Loucy (cell line): ENCODE measurements at regions not wholly inside any gene's neighbourhood (a gene's known extent, or its start where the extent isn't known, plus 50 kb on each side); places are given as distances from the start of the nearest gene placed in this dataset.

Source experiments
- H2AFZ ChIP-seq: fragments of 200-600 bp; sonication (generic); 2 replicates; pipeline ENCODE4 v1.6.0; 2016; ENCODE audit warnings: antibody characterized with exemption, mild to moderate bottlenecking, low read length, moderate library complexity
- H3F3A ChIP-seq: fragments of 200-600 bp; 2 replicates; pipeline ENCODE4 v1.6.0; 2016; ENCODE audit warnings: antibody characterized with exemption, low read depth, mild to moderate bottlenecking
- H3K27me3 ChIP-seq: fragments of 200-600 bp; sonication (generic); 2 replicates; pipeline ENCODE4 v1.6.1; 2014; ENCODE audit warnings: low read length, mild to moderate bottlenecking; ENCODE audit not compliant: insufficient read depth, poor library complexity, severe bottlenecking
- H3K36me3 ChIP-seq: fragments of 200-600 bp; sonication (generic); 2 replicates; pipeline ENCODE4 v1.6.1; 2016; ENCODE audit warnings: low read length; ENCODE audit not compliant: insufficient read depth
- H3K4me1 ChIP-seq: fragments of 200-600 bp; sonication (generic); 2 replicates; pipeline ENCODE4 v1.5.1; 2014; ENCODE audit warnings: low read length, mild to moderate bottlenecking; ENCODE audit not compliant: insufficient read depth, poor library complexity, severe bottlenecking
- H3K4me2 ChIP-seq: fragments of 200-600 bp; sonication (generic); 2 replicates; pipeline ENCODE4 v1.6.0; 2014; ENCODE audit warnings: antibody characterized with exemption, low read length, low read depth, mild to moderate bottlenecking; ENCODE audit not compliant: poor library complexity, severe bottlenecking
- H3K4me3 ChIP-seq: fragments of 200-600 bp; sonication (generic); 2 replicates; pipeline ENCODE4 v1.5.1; 2014; ENCODE audit warnings: low read length, mild to moderate bottlenecking, mixed read lengths; ENCODE audit not compliant: poor library complexity, severe bottlenecking
- H3K79me2 ChIP-seq: fragments of 200-600 bp; sonication (generic); 2 replicates; pipeline ENCODE4 v1.6.1; 2014; ENCODE audit warnings: low read length; ENCODE audit not compliant: insufficient read depth
- H3K9ac ChIP-seq: fragments of 200-600 bp; sonication (generic); 2 replicates; pipeline ENCODE4 v1.6.0; 2014; ENCODE audit warnings: mild to moderate bottlenecking, low read depth, low read length, moderate library complexity; ENCODE audit not compliant: poor library complexity, severe bottlenecking
- H3K9me2 ChIP-seq: fragments of 200-600 bp; sonication (generic); replicated peaks from 2 replicates; pipeline ENCODE4 v1.6.1; 2016; ENCODE audit warnings: low read depth, low read length, mixed read lengths
- H3K9me3 ChIP-seq: fragments of 200-600 bp; sonication (generic); 2 replicates; pipeline ENCODE4 v1.6.1; 2014; ENCODE audit warnings: mild to moderate bottlenecking, antibody characterized with exemption, low read length, low read depth; ENCODE audit not compliant: insufficient read depth
- H4K20me1 ChIP-seq: fragments of 200-600 bp; sonication (generic); 2 replicates; pipeline ENCODE4 v1.6.0; 2014; ENCODE audit warnings: antibody characterized with exemption, low read length, mild to moderate bottlenecking; ENCODE audit not compliant: insufficient read depth, poor library complexity, severe bottlenecking
- EZH2phosphoT487 ChIP-seq: fragments of 200-600 bp; IDR thresholded peaks from 2 replicates; pipeline ENCODE4 v1.6.1; 2018; ENCODE audit warnings: antibody characterized with exemption, mild to moderate bottlenecking, moderate library complexity, borderline replicate concordance
- TF ChIP-seq, protein P1 (sequence below): fragments of 200-600 bp; sonication (generic); conservative IDR thresholded peaks from 2 replicates; pipeline ENCODE4 v1.5.1; 2014; ENCODE audit warnings: mild to moderate bottlenecking, antibody characterized with exemption, low read length

GRCh38 chr1:72915581-72915980 is 633.2 kb upstream of the NEGR1 start:
- H3F3A ChIP-seq, result no peaks in the 10 kb centered on the region
- no peak overlapping the region for H3K4me2 ChIP-seq
- H3K9me3 ChIP-seq, result no peaks in the 10 kb centered on the region
- no peak overlapping the region for H2AFZ ChIP-seq
- no peaks in the 10 kb centered on the region for H3K79me2 ChIP-seq
- H3K4me3 ChIP-seq, result no peak overlapping the region
- no peaks in the 10 kb centered on the region for H3K27me3 ChIP-seq
- H3K36me3 ChIP-seq, result no peaks in the 10 kb centered on the region
- no peak for TF ChIP-seq EZH2phosphoT487
- TF ChIP-seq, protein P1, sequence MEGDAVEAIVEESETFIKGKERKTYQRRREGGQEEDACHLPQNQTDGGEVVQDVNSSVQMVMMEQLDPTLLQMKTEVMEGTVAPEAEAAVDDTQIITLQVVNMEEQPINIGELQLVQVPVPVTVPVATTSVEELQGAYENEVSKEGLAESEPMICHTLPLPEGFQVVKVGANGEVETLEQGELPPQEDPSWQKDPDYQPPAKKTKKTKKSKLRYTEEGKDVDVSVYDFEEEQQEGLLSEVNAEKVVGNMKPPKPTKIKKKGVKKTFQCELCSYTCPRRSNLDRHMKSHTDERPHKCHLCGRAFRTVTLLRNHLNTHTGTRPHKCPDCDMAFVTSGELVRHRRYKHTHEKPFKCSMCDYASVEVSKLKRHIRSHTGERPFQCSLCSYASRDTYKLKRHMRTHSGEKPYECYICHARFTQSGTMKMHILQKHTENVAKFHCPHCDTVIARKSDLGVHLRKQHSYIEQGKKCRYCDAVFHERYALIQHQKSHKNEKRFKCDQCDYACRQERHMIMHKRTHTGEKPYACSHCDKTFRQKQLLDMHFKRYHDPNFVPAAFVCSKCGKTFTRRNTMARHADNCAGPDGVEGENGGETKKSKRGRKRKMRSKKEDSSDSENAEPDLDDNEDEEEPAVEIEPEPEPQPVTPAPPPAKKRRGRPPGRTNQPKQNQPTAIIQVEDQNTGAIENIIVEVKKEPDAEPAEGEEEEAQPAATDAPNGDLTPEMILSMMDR, result no peak
- no peaks in the 10 kb centered on the region for H4K20me1 ChIP-seq
- no peaks in the 10 kb centered on the region for H3K9me2 ChIP-seq
- no peak overlapping the region for H3K9ac ChIP-seq
- no peaks in the 10 kb centered on the region for H3K4me1 ChIP-seq

DNA sequence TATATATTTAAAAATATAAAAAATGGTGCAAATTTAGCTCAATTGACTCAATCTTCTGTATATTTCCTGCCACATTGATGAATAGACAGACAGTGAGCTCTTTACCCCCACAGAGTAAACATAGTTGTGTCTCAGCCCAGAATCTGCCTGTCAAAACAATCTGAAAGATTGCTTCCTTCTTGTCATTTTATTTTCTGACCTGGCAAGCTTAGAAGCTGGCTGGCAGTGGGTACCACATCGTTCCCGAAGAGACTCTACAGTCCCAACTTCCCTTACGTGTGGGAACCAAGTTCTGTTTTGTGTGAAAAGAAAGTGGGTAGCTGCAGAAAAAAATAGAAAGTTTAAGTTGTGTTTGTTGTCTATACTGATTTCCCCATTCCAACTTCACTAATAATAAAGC is 629.3 kb upstream of the NEGR1 start:
- H2AFZ ChIP-seq, result no peak overlapping the region
- no peaks in the 10 kb centered on the region for H4K20me1 ChIP-seq
- no peaks in the 10 kb centered on the region for H3K79me2 ChIP-seq
- H3K27me3 ChIP-seq, result no peaks in the 10 kb centered on the region
- no peak overlapping the region for H3K9ac ChIP-seq
- no peaks in the 10 kb centered on the region for H3K9me2 ChIP-seq
- H3K4me1 ChIP-seq, result no peaks in the 10 kb centered on the region
- H3K4me3 ChIP-seq, result no peak overlapping the region
- H3K36me3 ChIP-seq, result no peaks in the 10 kb centered on the region
- TF ChIP-seq, protein P1, result no peak
- TF ChIP-seq EZH2phosphoT487, result no peak
- no peak overlapping the region for H3K4me2 ChIP-seq
- H3K9me3 ChIP-seq, result no peaks in the 10 kb centered on the region
- H3F3A ChIP-seq, result no peaks in the 10 kb centered on the region

DNA sequence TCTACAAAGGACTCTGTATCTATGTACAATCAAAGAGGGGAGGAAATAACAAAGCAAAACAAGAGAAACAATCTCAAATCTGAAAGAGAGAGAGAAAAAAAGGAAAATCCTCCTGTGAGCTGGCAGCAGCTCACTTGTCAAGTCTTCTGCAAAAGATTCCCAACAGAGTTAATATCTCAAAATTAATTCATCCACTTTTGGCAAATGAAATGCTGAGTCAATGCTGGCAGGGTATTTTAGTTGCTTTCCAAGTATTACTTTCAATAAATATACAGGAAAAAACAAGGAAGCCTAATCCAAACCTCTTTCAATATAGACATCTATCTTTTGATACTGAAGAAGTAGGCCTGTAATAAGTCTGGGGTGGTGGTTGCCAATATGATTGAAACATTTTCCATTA is 613.9 kb upstream of the NEGR1 start:
- TF ChIP-seq, protein P1, result no peak
- no peak for TF ChIP-seq EZH2phosphoT487
- Histone ChIP-seq H3K4me1 (no peaks in the 10 kb centered on the region), H2AFZ (no peak overlapping the region), H3K36me3 (no peaks in the 10 kb centered on the region), H3K9ac (no peak overlapping the region), H3K27me3 (no peaks in the 10 kb centered on the region), H3F3A (no peaks in the 10 kb centered on the region), H3K4me2 (no peak overlapping the region), H3K4me3 (no peak overlapping the region), H3K79me2 (no peaks in the 10 kb centered on the region), H4K20me1 (no peaks in the 10 kb centered on the region), H3K9me3 (no peaks in the 10 kb centered on the region), H3K9me2 (no peaks in the 10 kb centered on the region)
